Activated T-helper 17 cell treated with anti-CD3 and anti-CD28 coated beads, Interleukin-2, amount 50 U/mL, for 72 hours (primary cell): ENCODE measurements at regions not wholly inside any gene's neighbourhood (a gene's known extent, or its start where the extent isn't known, plus 50 kb on each side); places are given as distances from the start of the nearest gene placed in this dataset.
A peak's percentile ranks its signal among the peaks of the same experiment; 100 is the strongest.
"Not testable (repeated sequence)": the region's sequence is repeated elsewhere in the genome, so short reads cannot be mapped to it uniquely, and the experiment has no call there.

Source experiments
- ATAC-seq: fragments of 150-1000 bp; cut with Tn5 transposase; replicated peaks from 2 replicates; pipeline ENCODE4 v1.10.0; 2021; ENCODE audit warnings: mild to moderate bottlenecking, moderate library complexity
- H3K27ac Mint-ChIP-seq: one replicate; pipeline ENCODE4 v1.8.0; 2022; ENCODE audit warnings: mixed read lengths
- H3K27me3 Mint-ChIP-seq: one replicate; pipeline ENCODE4 v1.8.0; 2022; ENCODE audit warnings: mixed read lengths
- H3K36me3 Mint-ChIP-seq: one replicate; pipeline ENCODE4 v1.8.0; 2022; ENCODE audit warnings: low read depth, mild to moderate bottlenecking, mixed read lengths
- H3K4me1 Mint-ChIP-seq: one replicate; pipeline ENCODE4 v1.8.0; 2022; ENCODE audit warnings: mixed read lengths
- H3K4me3 Mint-ChIP-seq: one replicate; pipeline ENCODE4 v1.8.0; 2022; ENCODE audit warnings: mild to moderate bottlenecking, mixed read lengths
- H3K9me3 Mint-ChIP-seq: one replicate; pipeline ENCODE4 v1.8.0; 2022; ENCODE audit warnings: mixed read lengths

- Mint-ChIP-seq H3K27me3 (peaks cover 23% of the 10 kb centered on the region), H3K4me3 (no peak overlapping the region), H3K4me1 (no peaks in the 10 kb centered on the region), H3K36me3 (no peaks in the 10 kb centered on the region), H3K9me3 (no peaks in the 10 kb centered on the region), H3K27ac (no peak overlapping the region)
- peak; percentile 49 for ATAC-seq
These were observed 117.2 kb upstream of the IGLL5 start for GRCh38 chr22:22770280-22770871.

GRCh38 chr22:22770881-22771280 is 116.7 kb upstream of the IGLL5 start:
- H3K9me3 Mint-ChIP-seq: no peaks in the 10 kb centered on the region
- H3K27ac Mint-ChIP-seq: no peak overlapping the region
- no peaks in the 10 kb centered on the region for H3K36me3 Mint-ChIP-seq
- H3K4me3 Mint-ChIP-seq: no peak overlapping the region
- no peak for ATAC-seq
- H3K4me1 Mint-ChIP-seq: no peaks in the 10 kb centered on the region
- H3K27me3 Mint-ChIP-seq: peaks cover 23% of the 10 kb centered on the region

- ATAC-seq: no peak
- Mint-ChIP-seq H3K9me3 (no peaks in the 10 kb centered on the region), H3K27me3 (peaks cover 19% of the 10 kb centered on the region), H3K4me3 (no peak overlapping the region), H3K4me1 (no peaks in the 10 kb centered on the region), H3K36me3 (no peaks in the 10 kb centered on the region), H3K27ac (no peak overlapping the region)
These were observed 115.8 kb upstream of the IGLL5 start for GRCh38 chr22:22771696-22772377.

- no peaks in the 10 kb centered on the region for H3K4me1 Mint-ChIP-seq
- no peaks in the 10 kb centered on the region for H3K9me3 Mint-ChIP-seq
- H3K27ac Mint-ChIP-seq: no peak overlapping the region
- H3K27me3 Mint-ChIP-seq: peaks cover 21% of the 10 kb centered on the region
- ATAC-seq: no peak
- no peaks in the 10 kb centered on the region for H3K36me3 Mint-ChIP-seq
- H3K4me3 Mint-ChIP-seq: no peak overlapping the region
These were observed 115.2 kb upstream of the IGLL5 start for GRCh38 chr22:22772396-22772795.

- no peaks in the 10 kb centered on the region for H3K36me3 Mint-ChIP-seq
- no peak for ATAC-seq
- H3K27ac Mint-ChIP-seq: no peak overlapping the region
- H3K4me1 Mint-ChIP-seq: no peaks in the 10 kb centered on the region
- no peak overlapping the region for H3K4me3 Mint-ChIP-seq
- H3K9me3 Mint-ChIP-seq: no peaks in the 10 kb centered on the region
- peaks cover 23% of the 10 kb centered on the region for H3K27me3 Mint-ChIP-seq
These were observed 114.7 kb upstream of the IGLL5 start for GRCh38 chr22:22772883-22773282.

- Mint-ChIP-seq H3K27me3 (peaks cover 20% of the 10 kb centered on the region), H3K4me3 (no peak overlapping the region), H3K27ac (no peak overlapping the region), H3K9me3 (no peaks in the 10 kb centered on the region), H3K36me3 (no peaks in the 10 kb centered on the region), H3K4me1 (no peaks in the 10 kb centered on the region)
- no peak for ATAC-seq
These were observed 114.2 kb upstream of the IGLL5 start for GRCh38 chr22:22773427-22773826.

GRCh38 chr22:22773979-22774604 is 113.5 kb upstream of the IGLL5 start:
- Mint-ChIP-seq H3K27me3 (peaks cover 13% of the 10 kb centered on the region), H3K36me3 (no peaks in the 10 kb centered on the region), H3K27ac (no peak overlapping the region), H3K9me3 (no peaks in the 10 kb centered on the region), H3K4me3 (no peak overlapping the region), H3K4me1 (no peaks in the 10 kb centered on the region)
- ATAC-seq: no peak

- not testable (repeated sequence) for H3K4me3 Mint-ChIP-seq, H3K27me3 Mint-ChIP-seq, ATAC-seq, H3K9me3 Mint-ChIP-seq, H3K36me3 Mint-ChIP-seq, H3K27ac Mint-ChIP-seq, H3K4me1 Mint-ChIP-seq
These were observed 112.9 kb upstream of the IGLL5 start for GRCh38 chr22:22774762-22775161.

- no peaks in the 10 kb centered on the region for H3K36me3 Mint-ChIP-seq
- no peak for ATAC-seq
These were observed 111.5 kb upstream of the IGLL5 start for GRCh38 chr22:22776121-22776520.

GRCh38 chr22:22779213-22779612 is 108.4 kb upstream of the IGLL5 start:
- Mint-ChIP-seq H3K9me3 (no peaks in the 10 kb centered on the region), H3K27ac (no peak overlapping the region)
- no peak for ATAC-seq

More at GRCh38 chr22:22776121-22776520, 111.5 kb upstream of the IGLL5 start:
- no peaks in the 10 kb centered on the region for H3K4me1 Mint-ChIP-seq
- peaks cover 4% of the 10 kb centered on the region for H3K27me3 Mint-ChIP-seq
- H3K4me3 Mint-ChIP-seq: no peak overlapping the region
- no peak overlapping the region for H3K27ac Mint-ChIP-seq
- no peaks in the 10 kb centered on the region for H3K9me3 Mint-ChIP-seq

GRCh38 chr22:22783575-22783974 is 104.0 kb upstream of the IGLL5 start:
- no peaks in the 10 kb centered on the region for H3K36me3 Mint-ChIP-seq
- no peak overlapping the region for H3K4me3 Mint-ChIP-seq
- peaks cover 6% of the 10 kb centered on the region for H3K27me3 Mint-ChIP-seq
- no peaks in the 10 kb centered on the region for H3K9me3 Mint-ChIP-seq
- no peak for ATAC-seq
- no peaks in the 10 kb centered on the region for H3K4me1 Mint-ChIP-seq
- no peak overlapping the region for H3K27ac Mint-ChIP-seq

More at GRCh38 chr22:22779213-22779612, 108.4 kb upstream of the IGLL5 start:
- H3K27me3 Mint-ChIP-seq: peaks cover 9% of the 10 kb centered on the region
- H3K4me3 Mint-ChIP-seq: no peak overlapping the region
- no peaks in the 10 kb centered on the region for H3K4me1 Mint-ChIP-seq
- no peaks in the 10 kb centered on the region for H3K36me3 Mint-ChIP-seq

GRCh38 chr22:22784249-22785039 is 103.2 kb upstream of the IGLL5 start:
- H3K4me1 Mint-ChIP-seq: no peaks in the 10 kb centered on the region
- H3K4me3 Mint-ChIP-seq: no peak overlapping the region
- H3K27me3 Mint-ChIP-seq: peaks cover 6% of the 10 kb centered on the region
- no peak overlapping the region for H3K27ac Mint-ChIP-seq
- no peaks in the 10 kb centered on the region for H3K9me3 Mint-ChIP-seq
- no peaks in the 10 kb centered on the region for H3K36me3 Mint-ChIP-seq
- no peak for ATAC-seq

GRCh38 chr22:22785316-22786065 is 102.1 kb upstream of the IGLL5 start:
- H3K27me3 Mint-ChIP-seq: peaks cover 6% of the 10 kb centered on the region
- no peaks in the 10 kb centered on the region for H3K36me3 Mint-ChIP-seq
- no peak for ATAC-seq
- no peaks in the 10 kb centered on the region for H3K9me3 Mint-ChIP-seq
- no peak overlapping the region for H3K4me3 Mint-ChIP-seq
- peaks cover 4% of the 10 kb centered on the region for H3K4me1 Mint-ChIP-seq
- no peak overlapping the region for H3K27ac Mint-ChIP-seq
